ENCODE measurements at regions not wholly inside any gene's neighbourhood (a gene's known extent, or its start where the extent isn't known, plus 50 kb on each side); places are given as distances from the start of the nearest gene placed in this dataset.

GRCh38 chr1:61519631-61520030, 205.3 kb downstream of the TM2D1 start:
- no peak for DNase-seq

GRCh38 chr1:61518670-61519400, 206.1 kb downstream of the TM2D1 start:
- no peak for DNase-seq

GRCh38 chr1:61517345-61517744, 207.6 kb downstream of the TM2D1 start:
- DNase-seq = no peak

- DNase-seq = no peak
These were observed 209.8 kb downstream of the TM2D1 start for GRCh38 chr1:61515096-61515495.

All from NCI-H748 treated with DMSO at 0.1 percent for 48 hours (cell line).